Fibroblast of lung (primary cell): ENCODE measurements at regions not wholly inside any gene's neighbourhood (a gene's known extent, or its start where the extent isn't known, plus 50 kb on each side); places are given as distances from the start of the nearest gene placed in this dataset.

Experiments used
- EZH2 ChIP-seq: IDR thresholded peaks from 2 replicates; pipeline ENCODE4 v1.5.1; 2012; ENCODE audit warnings: low read length, control low read depth, mild to moderate bottlenecking; ENCODE audit errors: missing control alignments
- TF ChIP-seq, protein P1 (sequence below), 2 donors: IDR thresholded peaks in 1 of 2; conservative IDR thresholded peaks in 1 of 2; 1 replicate in 1 of 2; 2 replicates in 1 of 2; pipeline ENCODE4 v1.5.1; 2011 to 2012; ENCODE audit warnings: low read length in 2 of 2, control low read depth in 1 of 2, inconsistent platforms in 1 of 2, low read depth in 1 of 2, mild to moderate bottlenecking in 1 of 2

DNA sequence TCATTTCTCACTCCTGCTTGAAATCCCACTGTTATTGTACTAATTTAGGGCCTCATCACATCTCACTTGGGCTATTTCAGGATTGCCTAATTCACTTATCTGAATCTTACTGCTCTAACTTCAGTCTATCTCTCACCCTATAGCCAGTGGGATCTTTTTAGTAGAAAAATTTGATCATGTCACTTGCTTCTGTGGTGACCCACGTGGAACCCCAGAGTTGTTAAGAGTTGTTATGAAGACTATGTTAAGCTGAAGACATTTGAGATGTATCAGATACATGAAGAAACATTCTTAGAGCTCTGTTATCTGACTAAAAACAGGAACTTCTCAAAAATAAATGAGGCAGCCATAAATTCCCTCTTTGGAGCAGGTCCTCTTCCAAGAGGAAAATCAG lies 1375.6 kb upstream of the TENM4 start:
- TF ChIP-seq EZH2: no peak
- TF ChIP-seq, protein P1, sequence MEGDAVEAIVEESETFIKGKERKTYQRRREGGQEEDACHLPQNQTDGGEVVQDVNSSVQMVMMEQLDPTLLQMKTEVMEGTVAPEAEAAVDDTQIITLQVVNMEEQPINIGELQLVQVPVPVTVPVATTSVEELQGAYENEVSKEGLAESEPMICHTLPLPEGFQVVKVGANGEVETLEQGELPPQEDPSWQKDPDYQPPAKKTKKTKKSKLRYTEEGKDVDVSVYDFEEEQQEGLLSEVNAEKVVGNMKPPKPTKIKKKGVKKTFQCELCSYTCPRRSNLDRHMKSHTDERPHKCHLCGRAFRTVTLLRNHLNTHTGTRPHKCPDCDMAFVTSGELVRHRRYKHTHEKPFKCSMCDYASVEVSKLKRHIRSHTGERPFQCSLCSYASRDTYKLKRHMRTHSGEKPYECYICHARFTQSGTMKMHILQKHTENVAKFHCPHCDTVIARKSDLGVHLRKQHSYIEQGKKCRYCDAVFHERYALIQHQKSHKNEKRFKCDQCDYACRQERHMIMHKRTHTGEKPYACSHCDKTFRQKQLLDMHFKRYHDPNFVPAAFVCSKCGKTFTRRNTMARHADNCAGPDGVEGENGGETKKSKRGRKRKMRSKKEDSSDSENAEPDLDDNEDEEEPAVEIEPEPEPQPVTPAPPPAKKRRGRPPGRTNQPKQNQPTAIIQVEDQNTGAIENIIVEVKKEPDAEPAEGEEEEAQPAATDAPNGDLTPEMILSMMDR (conservative IDR thresholded peaks at IDR 0.05 in 1 of 2, IDR thresholded peaks at IDR 0.05 in 1 of 2; ENCODE audit: low read depth in 1 of 2, low read length in 2 of 2): no peak
